Suprapubic skin (tissue), 3 donors: ENCODE measurements at regions not wholly inside any gene's neighbourhood (a gene's known extent, or its start where the extent isn't known, plus 50 kb on each side); places are given as distances from the start of the nearest gene placed in this dataset.

Experiments used
- EP300 ChIP-seq: sonication (generic); formaldehyde crosslinking; IDR thresholded peaks from one replicate; pipeline ENCODE4 v1.6.1; 2017; ENCODE audit warnings: antibody characterized with exemption
- POLR2A ChIP-seq, 2 donors: fragments of 450-650 bp; IDR thresholded peaks; one replicate each; pipeline ENCODE4 v1.6.1; 2017; ENCODE audit warnings: antibody characterized with exemption in 2 of 2, mild to moderate bottlenecking in 2 of 2, moderate library complexity in 2 of 2
- TF ChIP-seq, protein P1 (sequence below), 2 donors: fragments of 200-600 bp in 1 of 2; fragments of 450-650 bp in 1 of 2; sonication (generic) in 1 of 2; IDR thresholded peaks; one replicate each; pipeline ENCODE4 v1.5.1; 2016 to 2019; ENCODE audit warnings: antibody characterized with exemption in 2 of 2, mild to moderate bottlenecking in 1 of 2, moderate library complexity in 1 of 2

DNA sequence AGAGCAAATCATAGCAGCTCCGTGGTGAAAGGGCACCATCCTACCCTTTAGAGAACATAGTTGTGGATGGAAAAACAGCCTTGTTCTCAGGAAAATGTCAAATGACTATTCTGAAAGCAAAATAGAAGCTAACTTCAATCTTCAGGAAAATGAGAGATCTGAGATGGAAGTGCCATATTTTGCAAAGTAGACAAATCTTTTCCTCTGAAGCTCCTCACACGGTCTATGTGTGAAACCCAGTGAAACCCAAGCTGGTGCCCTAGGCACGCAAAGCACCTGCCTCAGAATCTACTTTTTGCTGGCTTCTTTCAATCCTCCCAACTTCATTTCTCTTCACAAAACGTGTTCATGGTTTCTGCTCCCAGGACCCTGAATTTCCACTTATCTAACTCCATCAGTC lies 325.2 kb upstream of the CDH4 start:
- TF ChIP-seq POLR2A (IDR thresholded peaks at IDR 0.05) (no peak), EP300 (no peak)
- TF ChIP-seq, protein P1, sequence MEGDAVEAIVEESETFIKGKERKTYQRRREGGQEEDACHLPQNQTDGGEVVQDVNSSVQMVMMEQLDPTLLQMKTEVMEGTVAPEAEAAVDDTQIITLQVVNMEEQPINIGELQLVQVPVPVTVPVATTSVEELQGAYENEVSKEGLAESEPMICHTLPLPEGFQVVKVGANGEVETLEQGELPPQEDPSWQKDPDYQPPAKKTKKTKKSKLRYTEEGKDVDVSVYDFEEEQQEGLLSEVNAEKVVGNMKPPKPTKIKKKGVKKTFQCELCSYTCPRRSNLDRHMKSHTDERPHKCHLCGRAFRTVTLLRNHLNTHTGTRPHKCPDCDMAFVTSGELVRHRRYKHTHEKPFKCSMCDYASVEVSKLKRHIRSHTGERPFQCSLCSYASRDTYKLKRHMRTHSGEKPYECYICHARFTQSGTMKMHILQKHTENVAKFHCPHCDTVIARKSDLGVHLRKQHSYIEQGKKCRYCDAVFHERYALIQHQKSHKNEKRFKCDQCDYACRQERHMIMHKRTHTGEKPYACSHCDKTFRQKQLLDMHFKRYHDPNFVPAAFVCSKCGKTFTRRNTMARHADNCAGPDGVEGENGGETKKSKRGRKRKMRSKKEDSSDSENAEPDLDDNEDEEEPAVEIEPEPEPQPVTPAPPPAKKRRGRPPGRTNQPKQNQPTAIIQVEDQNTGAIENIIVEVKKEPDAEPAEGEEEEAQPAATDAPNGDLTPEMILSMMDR (IDR thresholded peaks at IDR 0.05): no peak
